GM23338 (cell line): ENCODE measurements at regions not wholly inside any gene's neighbourhood (a gene's known extent, or its start where the extent isn't known, plus 50 kb on each side); places are given as distances from the start of the nearest gene placed in this dataset.

ENCODE experiments used
- ATAC-seq: fragments of 200-7000 bp; cut with Tn5 transposase; 3 replicates; pipeline ENCODE4 v1.9.1; 2020
- DNase-seq: peaks from one replicate; pipeline ENCODE4 v3.0.0-alpha.2; 2015; ENCODE audit warnings: low spot score
- H2AFZ ChIP-seq: fragments of 200-600 bp; sonication (generic); 2 replicates; pipeline ENCODE4 v1.8.0; 2016; ENCODE audit warnings: antibody characterized with exemption, mild to moderate bottlenecking, moderate library complexity
- H3F3A ChIP-seq: fragments of 200-600 bp; sonication (generic); replicated peaks from 2 replicates; pipeline ENCODE4 v1.8.0; 2017; ENCODE audit warnings: antibody characterized with exemption, mixed run types, low read depth
- H3K27ac ChIP-seq: fragments of 200-600 bp; sonication (generic); 2 replicates; pipeline ENCODE4 v1.6.1; 2016; ENCODE audit warnings: low read depth
- H3K27me3 ChIP-seq: fragments of 200-600 bp; sonication (generic); 2 replicates; pipeline ENCODE4 v1.8.0; 2016; ENCODE audit warnings: mild to moderate bottlenecking, mixed run types, moderate library complexity; ENCODE audit not compliant: insufficient read depth
- H3K36me3 ChIP-seq: fragments of 200-600 bp; sonication (generic); 2 replicates; pipeline ENCODE4 v1.8.0; 2016; ENCODE audit warnings: mild to moderate bottlenecking; ENCODE audit not compliant: insufficient read depth
- H3K4me1 ChIP-seq: fragments of 200-600 bp; sonication (generic); 2 replicates; pipeline ENCODE4 v1.8.0; 2016; ENCODE audit warnings: mild to moderate bottlenecking, moderate library complexity; ENCODE audit not compliant: insufficient read depth
- H3K4me2 ChIP-seq: fragments of 200-600 bp; sonication (generic); 2 replicates; pipeline ENCODE4 v1.7.1; 2017; ENCODE audit warnings: mixed run types
- H3K4me3 ChIP-seq: fragments of 200-600 bp; sonication (generic); 2 replicates; pipeline ENCODE4 v1.6.1; 2016; ENCODE audit warnings: mixed run types
- H3K79me2 ChIP-seq: fragments of 200-600 bp; sonication (generic); replicated peaks from 2 replicates; pipeline ENCODE4 v1.8.0; 2017; ENCODE audit warnings: mild to moderate bottlenecking; ENCODE audit not compliant: insufficient read depth
- H3K9me2 ChIP-seq: fragments of 200-600 bp; sonication (generic); 2 replicates; pipeline ENCODE4 v1.8.0; 2017; ENCODE audit not compliant: insufficient read depth
- H4K20me1 ChIP-seq: fragments of 200-600 bp; sonication (generic); replicated peaks from 2 replicates; pipeline ENCODE4 v1.8.0; 2017; ENCODE audit warnings: mild to moderate bottlenecking; ENCODE audit not compliant: insufficient read depth
- H3K27ac Mint-ChIP-seq: 2 replicates; pipeline ENCODE4 v1.8.0; 2020; ENCODE audit warnings: inconsistent platforms, mild to moderate bottlenecking, moderate library complexity, mixed read lengths
- H3K27me3 Mint-ChIP-seq: 3 replicates; pipeline ENCODE4 v1.8.0; 2022; ENCODE audit warnings: low read depth, mild to moderate bottlenecking, moderate library complexity, mixed read lengths, inconsistent platforms; ENCODE audit not compliant: insufficient read depth, poor library complexity
- H3K36me3 Mint-ChIP-seq: 3 replicates; pipeline ENCODE4 v1.8.0; 2021; ENCODE audit warnings: low read depth, mild to moderate bottlenecking, inconsistent platforms, moderate library complexity, mixed read lengths
- H3K4me1 Mint-ChIP-seq: 3 replicates; pipeline ENCODE4 v1.8.0; 2020; ENCODE audit warnings: mild to moderate bottlenecking, inconsistent platforms, mixed read lengths
- H3K4me3 Mint-ChIP-seq: 3 replicates; pipeline ENCODE4 v1.8.0; 2021; ENCODE audit warnings: moderate library complexity, mild to moderate bottlenecking, inconsistent platforms, mixed read lengths
- H3K9me3 Mint-ChIP-seq: 3 replicates; pipeline ENCODE4 v1.8.0; 2020; ENCODE audit warnings: moderate library complexity, mild to moderate bottlenecking, inconsistent platforms, mixed read lengths
- CREB1 ChIP-seq: fragments of 250-450 bp; sonication (Bioruptor Pico); IDR thresholded peaks from 2 replicates; pipeline ENCODE4 v1.5.0; 2020; ENCODE audit warnings: low read depth, mild to moderate bottlenecking, moderate library complexity
- CTCF ChIP-seq, 2 experiments: fragments of 200-600 bp in 1 of 2; sonication (generic) in 1 of 2; conservative IDR thresholded peaks; 2 replicates each; pipeline versions ENCODE4 v1.5.1 to v1.6.1; 2016 to 2017; ENCODE audit warnings: antibody characterized with exemption in 2 of 2, low read depth in 2 of 2, mild to moderate bottlenecking in 2 of 2, moderate library complexity in 1 of 2
- ETS1 ChIP-seq: IDR thresholded peaks from 2 replicates; pipeline ENCODE4 v1.6.1; 2016; ENCODE audit warnings: antibody characterized with exemption
- EZH2 ChIP-seq: fragments of 200-600 bp; sonication (generic); IDR thresholded peaks from one replicate; pipeline ENCODE4 v1.8.0; 2017; ENCODE audit warnings: antibody characterized with exemption, mild to moderate bottlenecking, low read depth; ENCODE audit not compliant: unreplicated experiment
- EZH2phosphoT487 ChIP-seq: fragments of 200-600 bp; sonication (generic); IDR thresholded peaks from one replicate; pipeline ENCODE4 v1.8.1; 2018; ENCODE audit warnings: antibody characterized with exemption; ENCODE audit not compliant: unreplicated experiment
- JUNB ChIP-seq: IDR thresholded peaks from one replicate; pipeline ENCODE4 v1.6.1; 2016; ENCODE audit warnings: antibody characterized with exemption; ENCODE audit not compliant: unreplicated experiment
- NANOG ChIP-seq: IDR thresholded peaks from 2 replicates; pipeline ENCODE4 v1.6.1; 2016; ENCODE audit warnings: antibody characterized with exemption, borderline replicate concordance
- POLR2AphosphoS5 ChIP-seq: IDR thresholded peaks from 2 replicates; pipeline ENCODE4 v1.6.1; 2016; ENCODE audit warnings: antibody characterized with exemption, low read depth
- STAT1 ChIP-seq: IDR thresholded peaks from one replicate; pipeline ENCODE4 v1.6.1; 2016; ENCODE audit warnings: antibody characterized with exemption; ENCODE audit not compliant: unreplicated experiment
- ZNF114 ChIP-seq: fragments of 250-450 bp; sonication (Bioruptor Pico); IDR thresholded peaks from 2 replicates; pipeline ENCODE4 v1.5.0; 2020; ENCODE audit warnings: mild to moderate bottlenecking, moderate library complexity
- ZNF331 ChIP-seq: fragments of 250-450 bp; sonication (Bioruptor Pico); IDR thresholded peaks from 2 replicates; pipeline ENCODE4 v1.5.0; 2020; ENCODE audit warnings: low read depth, mild to moderate bottlenecking, moderate library complexity
- TF ChIP-seq, protein P1 (sequence below): fragments of 250-450 bp; sonication (Bioruptor Pico); IDR thresholded peaks from 2 replicates; pipeline ENCODE4 v1.5.0; 2020; ENCODE audit warnings: mild to moderate bottlenecking, moderate library complexity
- TF ChIP-seq, protein P2 (sequence below): IDR thresholded peaks from one replicate; pipeline ENCODE4 v1.6.1; 2018; ENCODE audit warnings: antibody characterized with exemption; ENCODE audit not compliant: unreplicated experiment

- H3K27me3 Mint-ChIP-seq, result peaks cover 2% of the 10 kb centered on the region
- DNase-seq (no peak), ATAC-seq (no peak)
- H3K4me1 Mint-ChIP-seq, result peaks cover 17% of the 10 kb centered on the region
- Histone ChIP-seq H3K79me2 (no peaks in the 10 kb centered on the region), H3F3A (no peaks in the 10 kb centered on the region), H3K36me3 (no peaks in the 10 kb centered on the region), H3K9me2 (no peaks in the 10 kb centered on the region), H2AFZ (peak overlapping the region; percentile 24), H3K4me2 (no peak overlapping the region), H4K20me1 (no peaks in the 10 kb centered on the region), H3K27ac (no peak overlapping the region), H3K27me3 (no peaks in the 10 kb centered on the region), H3K4me1 (peaks cover 17% of the 10 kb centered on the region), H3K4me3 (no peak overlapping the region)
- TF ChIP-seq ZNF331 (no peak), STAT1 (no peak), EZH2 (no peak), ZNF114 (CRISPR knock-in tag) (no peak), CTCF (conservative IDR thresholded peaks at IDR 0.05; ENCODE audit: low read depth in 2 of 2) (no peak), EZH2phosphoT487 (no peak), CREB1 (CRISPR knock-in tag) (no peak), NANOG (no peak), POLR2AphosphoS5 (no peak), ETS1 (no peak), JUNB (no peak)
- TF ChIP-seq, protein P1, sequence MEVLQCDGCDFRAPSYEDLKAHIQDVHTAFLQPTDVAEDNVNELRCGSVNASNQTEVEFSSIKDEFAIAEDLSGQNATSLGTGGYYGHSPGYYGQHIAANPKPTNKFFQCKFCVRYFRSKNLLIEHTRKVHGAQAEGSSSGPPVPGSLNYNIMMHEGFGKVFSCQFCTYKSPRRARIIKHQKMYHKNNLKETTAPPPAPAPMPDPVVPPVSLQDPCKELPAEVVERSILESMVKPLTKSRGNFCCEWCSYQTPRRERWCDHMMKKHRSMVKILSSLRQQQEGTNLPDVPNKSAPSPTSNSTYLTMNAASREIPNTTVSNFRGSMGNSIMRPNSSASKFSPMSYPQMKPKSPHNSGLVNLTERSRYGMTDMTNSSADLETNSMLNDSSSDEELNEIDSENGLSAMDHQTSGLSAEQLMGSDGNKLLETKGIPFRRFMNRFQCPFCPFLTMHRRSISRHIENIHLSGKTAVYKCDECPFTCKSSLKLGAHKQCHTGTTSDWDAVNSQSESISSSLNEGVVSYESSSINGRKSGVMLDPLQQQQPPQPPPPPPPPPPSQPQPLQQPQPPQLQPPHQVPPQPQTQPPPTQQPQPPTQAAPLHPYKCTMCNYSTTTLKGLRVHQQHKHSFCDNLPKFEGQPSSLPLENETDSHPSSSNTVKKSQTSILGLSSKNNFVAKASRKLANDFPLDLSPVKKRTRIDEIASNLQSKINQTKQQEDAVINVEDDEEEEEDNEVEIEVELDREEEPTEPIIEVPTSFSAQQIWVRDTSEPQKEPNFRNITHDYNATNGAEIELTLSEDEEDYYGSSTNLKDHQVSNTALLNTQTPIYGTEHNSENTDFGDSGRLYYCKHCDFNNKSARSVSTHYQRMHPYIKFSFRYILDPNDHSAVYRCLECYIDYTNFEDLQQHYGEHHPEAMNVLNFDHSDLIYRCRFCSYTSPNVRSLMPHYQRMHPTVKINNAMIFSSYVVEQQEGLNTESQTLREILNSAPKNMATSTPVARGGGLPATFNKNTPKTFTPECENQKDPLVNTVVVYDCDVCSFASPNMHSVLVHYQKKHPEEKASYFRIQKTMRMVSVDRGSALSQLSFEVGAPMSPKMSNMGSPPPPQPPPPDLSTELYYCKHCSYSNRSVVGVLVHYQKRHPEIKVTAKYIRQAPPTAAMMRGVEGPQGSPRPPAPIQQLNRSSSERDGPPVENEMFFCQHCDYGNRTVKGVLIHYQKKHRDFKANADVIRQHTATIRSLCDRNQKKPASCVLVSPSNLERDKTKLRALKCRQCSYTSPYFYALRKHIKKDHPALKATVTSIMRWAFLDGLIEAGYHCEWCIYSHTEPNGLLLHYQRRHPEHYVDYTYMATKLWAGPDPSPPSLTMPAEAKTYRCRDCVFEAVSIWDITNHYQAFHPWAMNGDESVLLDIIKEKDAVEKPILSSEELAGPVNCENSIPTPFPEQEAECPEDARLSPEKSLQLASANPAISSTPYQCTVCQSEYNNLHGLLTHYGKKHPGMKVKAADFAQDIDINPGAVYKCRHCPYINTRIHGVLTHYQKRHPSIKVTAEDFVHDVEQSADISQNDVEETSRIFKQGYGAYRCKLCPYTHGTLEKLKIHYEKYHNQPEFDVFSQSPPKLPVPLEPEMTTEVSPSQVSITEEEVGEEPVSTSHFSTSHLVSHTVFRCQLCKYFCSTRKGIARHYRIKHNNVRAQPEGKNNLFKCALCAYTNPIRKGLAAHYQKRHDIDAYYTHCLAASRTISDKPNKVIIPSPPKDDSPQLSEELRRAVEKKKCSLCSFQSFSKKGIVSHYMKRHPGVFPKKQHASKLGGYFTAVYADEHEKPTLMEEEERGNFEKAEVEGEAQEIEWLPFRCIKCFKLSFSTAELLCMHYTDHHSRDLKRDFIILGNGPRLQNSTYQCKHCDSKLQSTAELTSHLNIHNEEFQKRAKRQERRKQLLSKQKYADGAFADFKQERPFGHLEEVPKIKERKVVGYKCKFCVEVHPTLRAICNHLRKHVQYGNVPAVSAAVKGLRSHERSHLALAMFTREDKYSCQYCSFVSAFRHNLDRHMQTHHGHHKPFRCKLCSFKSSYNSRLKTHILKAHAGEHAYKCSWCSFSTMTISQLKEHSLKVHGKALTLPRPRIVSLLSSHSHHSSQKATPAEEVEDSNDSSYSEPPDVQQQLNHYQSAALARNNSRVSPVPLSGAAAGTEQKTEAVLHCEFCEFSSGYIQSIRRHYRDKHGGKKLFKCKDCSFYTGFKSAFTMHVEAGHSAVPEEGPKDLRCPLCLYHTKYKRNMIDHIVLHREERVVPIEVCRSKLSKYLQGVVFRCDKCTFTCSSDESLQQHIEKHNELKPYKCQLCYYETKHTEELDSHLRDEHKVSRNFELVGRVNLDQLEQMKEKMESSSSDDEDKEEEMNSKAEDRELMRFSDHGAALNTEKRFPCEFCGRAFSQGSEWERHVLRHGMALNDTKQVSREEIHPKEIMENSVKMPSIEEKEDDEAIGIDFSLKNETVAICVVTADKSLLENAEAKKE (CRISPR knock-in tag), result no peak
- TF ChIP-seq, protein P2, sequence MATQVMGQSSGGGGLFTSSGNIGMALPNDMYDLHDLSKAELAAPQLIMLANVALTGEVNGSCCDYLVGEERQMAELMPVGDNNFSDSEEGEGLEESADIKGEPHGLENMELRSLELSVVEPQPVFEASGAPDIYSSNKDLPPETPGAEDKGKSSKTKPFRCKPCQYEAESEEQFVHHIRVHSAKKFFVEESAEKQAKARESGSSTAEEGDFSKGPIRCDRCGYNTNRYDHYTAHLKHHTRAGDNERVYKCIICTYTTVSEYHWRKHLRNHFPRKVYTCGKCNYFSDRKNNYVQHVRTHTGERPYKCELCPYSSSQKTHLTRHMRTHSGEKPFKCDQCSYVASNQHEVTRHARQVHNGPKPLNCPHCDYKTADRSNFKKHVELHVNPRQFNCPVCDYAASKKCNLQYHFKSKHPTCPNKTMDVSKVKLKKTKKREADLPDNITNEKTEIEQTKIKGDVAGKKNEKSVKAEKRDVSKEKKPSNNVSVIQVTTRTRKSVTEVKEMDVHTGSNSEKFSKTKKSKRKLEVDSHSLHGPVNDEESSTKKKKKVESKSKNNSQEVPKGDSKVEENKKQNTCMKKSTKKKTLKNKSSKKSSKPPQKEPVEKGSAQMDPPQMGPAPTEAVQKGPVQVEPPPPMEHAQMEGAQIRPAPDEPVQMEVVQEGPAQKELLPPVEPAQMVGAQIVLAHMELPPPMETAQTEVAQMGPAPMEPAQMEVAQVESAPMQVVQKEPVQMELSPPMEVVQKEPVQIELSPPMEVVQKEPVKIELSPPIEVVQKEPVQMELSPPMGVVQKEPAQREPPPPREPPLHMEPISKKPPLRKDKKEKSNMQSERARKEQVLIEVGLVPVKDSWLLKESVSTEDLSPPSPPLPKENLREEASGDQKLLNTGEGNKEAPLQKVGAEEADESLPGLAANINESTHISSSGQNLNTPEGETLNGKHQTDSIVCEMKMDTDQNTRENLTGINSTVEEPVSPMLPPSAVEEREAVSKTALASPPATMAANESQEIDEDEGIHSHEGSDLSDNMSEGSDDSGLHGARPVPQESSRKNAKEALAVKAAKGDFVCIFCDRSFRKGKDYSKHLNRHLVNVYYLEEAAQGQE, result no peak
- H3K9me3 Mint-ChIP-seq, result no peaks in the 10 kb centered on the region
- no peak overlapping the region for H3K4me3 Mint-ChIP-seq
- no peaks in the 10 kb centered on the region for H3K36me3 Mint-ChIP-seq
- H3K27ac Mint-ChIP-seq, result no peak overlapping the region
These were observed 1752.9 kb downstream of the MAT2B start for GRCh38 chr5:165258197-165258771.
